HCT116 (cell line): ENCODE measurements at regions not wholly inside any gene's neighbourhood (a gene's known extent, or its start where the extent isn't known, plus 50 kb on each side); places are given as distances from the start of the nearest gene placed in this dataset.

Experiments
- ATAC-seq: fragments of 200-7000 bp; cut with Tn5 transposase; 2 replicates; pipeline ENCODE4 v1.9.1; 2020; ENCODE audit warnings: mild to moderate bottlenecking, moderate library complexity
- BruUV-seq: library from RNA; stranded (reverse); fragments of 400-500 nt; replicated peaks from 2 replicates; lab custom pipeline; 2021; lab: Mats Ljungman, UMichigan
- CTCF ChIA-PET: fragments of 300-600 bp; sonication (Branson Sonifier 250); formaldehyde crosslinking; loops from one replicate; lab custom pipeline; 2021; ENCODE audit warnings: antibody characterized with exemption; lab: Charles Lee
- POLR2A ChIA-PET: fragments of 300-600, 350-600 bp; sonication (Branson Sonifier 250); formaldehyde crosslinking; loops from one replicate; lab custom pipeline; 2021; ENCODE audit warnings: antibody characterized with exemption; lab: Charles Lee
- RAD21 ChIA-PET, 2 experiments: fragments of 300-600 bp; sonication (Branson Sonifier 250); formaldehyde crosslinking; loops; one replicate each; lab custom pipeline; 2023; ENCODE audit warnings: low total read pairs in 2 of 2; ENCODE audit not compliant: uncharacterized antibody in 2 of 2, unreplicated experiment in 2 of 2, low non-redundant PET in 1 of 2; lab: Charles Lee
- DNase-seq: peaks from one replicate; pipeline ENCODE4 v3.0.0-alpha.2; 2010; ENCODE audit warnings: low read depth, low spot score
- H2AFZ ChIP-seq: fragments of 200-600 bp; shearing (Covaris generic), sonication (generic); 2 replicates; pipeline ENCODE4 v1.6.1; 2017; ENCODE audit warnings: low read depth, mixed run types, mixed read lengths, antibody characterized with exemption, low read length; ENCODE audit not compliant: poor library complexity, severe bottlenecking
- H3K27ac ChIP-seq: 2 replicates; pipeline ENCODE4 v1.5.1; 2012; ENCODE audit warnings: low read depth, low read length
- H3K27me3 ChIP-seq: fragments of 200-600 bp; sonication (generic); 2 replicates; pipeline ENCODE4 v1.6.1; 2016; ENCODE audit warnings: mixed run types, low read length, mixed read lengths; ENCODE audit not compliant: insufficient read depth
- H3K36me3 ChIP-seq, 2 experiments: fragments of 200-500 bp in 1 of 2; fragments of 200-600 bp in 1 of 2; sonication (Bioruptor generic) in 1 of 2; sonication (generic) in 1 of 2; 2 replicates each; pipeline versions ENCODE4 v1.5.1 to v1.6.1; 2014 to 2016; ENCODE audit warnings: low read length in 2 of 2, inconsistent platforms in 1 of 2, mixed read lengths in 1 of 2, mixed run types in 1 of 2; ENCODE audit not compliant: insufficient read depth in 2 of 2, control insufficient read depth in 1 of 2
- H3K4me1 ChIP-seq, 2 experiments: fragments of 200-600 bp in 1 of 2; sonication (generic) in 1 of 2; 2 replicates each; pipeline versions ENCODE4 v1.5.1 to v1.6.1; 2012 to 2017; ENCODE audit warnings: low read length in 2 of 2, inconsistent platforms in 1 of 2, mild to moderate bottlenecking in 1 of 2, mixed read lengths in 1 of 2, mixed run types in 1 of 2, moderate library complexity in 1 of 2; ENCODE audit not compliant: insufficient read depth in 2 of 2, control insufficient read depth in 1 of 2
- H3K4me2 ChIP-seq: fragments of 200-600 bp; sonication (generic); 2 replicates; pipeline ENCODE4 v1.6.1; 2017; ENCODE audit warnings: mixed run types, low read length, mixed read lengths
- H3K4me3 ChIP-seq, 2 experiments: fragments of 200-600 bp in 1 of 2; sonication (generic) in 1 of 2; replicated peaks in 1 of 2; 2 replicates each; pipeline ENCODE4 v1.5.1; 2011 to 2016; ENCODE audit warnings: low read length in 2 of 2, control low read depth in 1 of 2, low read depth in 1 of 2, mild to moderate bottlenecking in 1 of 2, mixed read lengths in 1 of 2, mixed run types in 1 of 2
- H3K79me2 ChIP-seq: fragments of 200-600 bp; sonication (generic); 2 replicates; pipeline ENCODE4 v1.6.1; 2017; ENCODE audit warnings: mild to moderate bottlenecking, mixed run types, low read length, moderate library complexity, mixed read lengths; ENCODE audit not compliant: insufficient read depth
- H3K9ac ChIP-seq: fragments of 200-600 bp; sonication (generic); 2 replicates; pipeline ENCODE4 v1.6.1; 2016; ENCODE audit warnings: low read length, mixed read lengths
- H3K9me2 ChIP-seq: fragments of 200-600 bp; sonication (generic), shearing (Covaris generic); 2 replicates; pipeline ENCODE4 v1.6.1; 2017; ENCODE audit warnings: mixed run types, mild to moderate bottlenecking, moderate library complexity; ENCODE audit not compliant: insufficient read depth
- H3K9me3 ChIP-seq, 2 experiments: fragments of 200-500 bp in 1 of 2; fragments of 200-600 bp in 1 of 2; sonication (Bioruptor generic) in 1 of 2; sonication (generic) in 1 of 2; 2 replicates each; pipeline ENCODE4 v1.6.1; 2014 to 2017; ENCODE audit warnings: low read length in 2 of 2, mixed read lengths in 2 of 2, inconsistent platforms in 1 of 2, low read depth in 1 of 2, mild to moderate bottlenecking in 1 of 2, mixed run types in 1 of 2, moderate library complexity in 1 of 2; ENCODE audit not compliant: control insufficient read depth in 1 of 2, insufficient read depth in 1 of 2
- H4K20me1 ChIP-seq: fragments of 200-600 bp; sonication (generic), shearing (Covaris generic); 2 replicates; pipeline ENCODE4 v1.6.1; 2017; ENCODE audit warnings: mixed run types, mild to moderate bottlenecking, moderate library complexity; ENCODE audit not compliant: insufficient read depth
- ATF3 ChIP-seq: IDR thresholded peaks from 2 replicates; pipeline ENCODE4 v1.6.1; 2012
- CBX3 ChIP-seq: IDR thresholded peaks from 2 replicates; pipeline ENCODE4 v1.6.1; 2012; ENCODE audit warnings: low read depth
- CEBPB ChIP-seq: IDR thresholded peaks from 2 replicates; pipeline ENCODE4 v1.6.1; 2012; ENCODE audit warnings: low read depth
- CTCF ChIP-seq, 3 experiments: fragments of 200-600 bp in 1 of 3; sonication (generic) in 1 of 3; IDR thresholded peaks in 2 of 3; conservative IDR thresholded peaks in 1 of 3; 2 replicates each; pipeline ENCODE4 v1.5.1; 2012 to 2017; ENCODE audit warnings: low read depth in 2 of 3, low read length in 2 of 3, antibody characterized with exemption in 1 of 3, borderline replicate concordance in 1 of 3, control low read depth in 1 of 3, mild to moderate bottlenecking in 1 of 3, mixed read lengths in 1 of 3, mixed run types in 1 of 3, moderate library complexity in 1 of 3; ENCODE audit not compliant: insufficient read depth in 1 of 3
- ELF1 ChIP-seq: IDR thresholded peaks from 2 replicates; pipeline ENCODE4 v1.6.1; 2012; ENCODE audit warnings: low read depth, borderline replicate concordance
- EZH2 ChIP-seq: fragments of 200-600 bp; sonication (generic); IDR thresholded peaks from 2 replicates; pipeline ENCODE4 v1.6.1; 2017; ENCODE audit warnings: antibody characterized with exemption, mixed run types
- EZH2phosphoT487 ChIP-seq: fragments of 200-600 bp; IDR thresholded peaks from 2 replicates; pipeline ENCODE4 v1.6.1; 2018; ENCODE audit warnings: antibody characterized with exemption, borderline replicate concordance
- FOSL1 ChIP-seq: IDR thresholded peaks from 2 replicates; pipeline ENCODE4 v1.6.1; 2012; ENCODE audit warnings: low read depth
- JUND ChIP-seq: IDR thresholded peaks from 2 replicates; pipeline ENCODE4 v1.6.1; 2012
- POLR2A ChIP-seq: IDR thresholded peaks from 2 replicates; pipeline ENCODE4 v1.7.0; 2011; ENCODE audit warnings: borderline replicate concordance; ENCODE audit not compliant: insufficient read depth, insufficient read length; ENCODE audit errors: extremely low read depth
- POLR2AphosphoS5 ChIP-seq: IDR thresholded peaks from 2 replicates; pipeline ENCODE4 v1.6.1; 2011; ENCODE audit warnings: mild to moderate bottlenecking, low read depth, low read length, moderate library complexity
- RAD21 ChIP-seq: IDR thresholded peaks from 2 replicates; pipeline ENCODE4 v1.6.1; 2012; ENCODE audit warnings: low read depth, mild to moderate bottlenecking
- SIN3A ChIP-seq: IDR thresholded peaks from 2 replicates; pipeline ENCODE4 v1.6.1; 2012; ENCODE audit warnings: low read depth
- SP1 ChIP-seq: IDR thresholded peaks from 2 replicates; pipeline ENCODE4 v1.6.1; 2012; ENCODE audit warnings: low read depth
- SRF ChIP-seq: IDR thresholded peaks from 2 replicates; pipeline ENCODE4 v1.6.1; 2012; ENCODE audit warnings: low read depth
- TCF7L2 ChIP-seq: IDR thresholded peaks from 2 replicates; pipeline ENCODE4 v1.7.0; 2011; ENCODE audit warnings: borderline replicate concordance, inconsistent platforms; ENCODE audit not compliant: insufficient read depth, insufficient read length; ENCODE audit errors: extremely low read depth
- ZBTB33 ChIP-seq: IDR thresholded peaks from 2 replicates; pipeline ENCODE4 v1.6.1; 2011; ENCODE audit warnings: mild to moderate bottlenecking, low read length, moderate library complexity; ENCODE audit not compliant: insufficient replicate concordance; ENCODE audit errors: extremely low read depth
- ZFX ChIP-seq: fragments of 450-650 bp; IDR thresholded peaks from 2 replicates; pipeline ENCODE4 v1.6.1; 2017
- ZNF274 ChIP-seq: fragments of 200-500 bp; sonication (Bioruptor generic); IDR thresholded peaks from 2 replicates; pipeline ENCODE4 v1.6.1; 2014; ENCODE audit warnings: mild to moderate bottlenecking, low read depth, low read length, inconsistent platforms
- intact Hi-C: fragments of 100-400 bp; cut with micrococcal nuclease; formaldehyde crosslinking; loops from 2 replicates; pipeline ENCODE4 v1.10.0; 2022

- intact Hi-C loops: loop anchor here (5.0 kb wide), 2 partner anchors 98 to 892 kb away; no protein-coding TSS in a partner anchor
- H3K4me1 ChIP-seq: no peaks in the 10 kb centered on the region
- RAD21 ChIA-PET: no interaction called here
Observed at GRCh38 chr15:69575387-69575786, 122.8 kb downstream of the RPLP1 start.

More at GRCh38 chr15:69575387-69575786, 122.8 kb downstream of the RPLP1 start:
- Histone ChIP-seq H3K36me3 (no peaks in the 10 kb centered on the region), H3K27ac (no peak overlapping the region)
- TF ChIP-seq EZH2phosphoT487 (no peak), SIN3A (no peak), EZH2 (no peak), RAD21 (no peak), SP1 (no peak), ZFX (no peak), CBX3 (no peak), CTCF (IDR thresholded peaks at IDR 0.05 in 2 of 3, conservative IDR thresholded peaks at IDR 0.05 in 1 of 3; ENCODE audit: borderline replicate concordance in 1 of 3, insufficient read depth in 1 of 3, low read depth in 2 of 3, low read length in 2 of 3) (no peak), POLR2A (no peak), CEBPB (no peak), ZBTB33 (no peak), SRF (no peak), TCF7L2 (no peak), POLR2AphosphoS5 (no peak), ATF3 (no peak), ZNF274 (no peak), ELF1 (no peak), JUND (no peak), FOSL1 (no peak)
- TF ChIP-seq, all 23 proteins: peak for 0
- H2AFZ ChIP-seq: no peak overlapping the region
- peaks cover 5% of the 10 kb centered on the region; the same call in 1 of the 2 replicates for H3K27me3 ChIP-seq
- no peak overlapping the region for H3K4me2 ChIP-seq
- H3K4me3 ChIP-seq: no peak overlapping the region
- no peaks in the 10 kb centered on the region for H4K20me1 ChIP-seq
- CTCF ChIA-PET: interaction anchor here (1.0 to 1.4 kb wide), 5 partner anchors 98 to 929 kb away, joined by 3 to 4 read pairs (median 3); no protein-coding TSS in a partner anchor
- no peaks in the 10 kb centered on the region for H3K79me2 ChIP-seq
- DNase-seq (no peak), ATAC-seq (no peak)
- POLR2A ChIA-PET: no interaction called here
- BruUV-seq: no TSS peak
- no peaks in the 10 kb centered on the region for H3K9me2 ChIP-seq
- H3K9ac ChIP-seq: no peak overlapping the region
- H3K9me3 ChIP-seq: no peaks in the 10 kb centered on the region
